Kidney epithelial cell (primary cell): ENCODE measurements at regions not wholly inside any gene's neighbourhood (a gene's known extent, or its start where the extent isn't known, plus 50 kb on each side); places are given as distances from the start of the nearest gene placed in this dataset.

Source experiments
- DNase-seq: peaks from one replicate; pipeline ENCODE4 v3.0.0-alpha.2; 2010; ENCODE audit warnings: low read depth
- H3K27me3 ChIP-seq: 2 replicates; pipeline ENCODE4 v1.6.0; 2011; ENCODE audit warnings: low read length; ENCODE audit not compliant: control insufficient read depth, insufficient read depth
- H3K36me3 ChIP-seq: 2 replicates; pipeline ENCODE4 v1.5.1; 2011; ENCODE audit warnings: low read length; ENCODE audit not compliant: control insufficient read depth, insufficient read depth
- H3K4me3 ChIP-seq: 2 replicates; pipeline ENCODE4 v1.5.1; 2011; ENCODE audit warnings: low read depth, mild to moderate bottlenecking, control low read depth, low read length
- CTCF ChIP-seq: IDR thresholded peaks from 2 replicates; pipeline ENCODE4 v1.5.1; 2011; ENCODE audit warnings: mild to moderate bottlenecking, moderate library complexity, low read length, control low read depth, inconsistent platforms; ENCODE audit not compliant: insufficient read depth, poor library complexity, severe bottlenecking

- Histone ChIP-seq H3K4me3 (no peak overlapping the region), H3K36me3 (no peaks in the 10 kb centered on the region), H3K27me3 (no peaks in the 10 kb centered on the region)
- TF ChIP-seq CTCF: no peak
- no peak for DNase-seq
These were observed 200.5 kb upstream of the LRTM1 start for GRCh38 chr3:55128225-55128823.

- no peaks in the 10 kb centered on the region for H3K27me3 ChIP-seq
- no peak for DNase-seq
- no peak overlapping the region for H3K4me3 ChIP-seq
- H3K36me3 ChIP-seq: no peaks in the 10 kb centered on the region
- TF ChIP-seq CTCF: no peak
These were observed 199.7 kb upstream of the LRTM1 start for GRCh38 chr3:55127565-55127964.

- no peak for DNase-seq
- H3K27me3 ChIP-seq: no peaks in the 10 kb centered on the region
These were observed 196.5 kb upstream of the LRTM1 start for GRCh38 chr3:55124371-55124770.

More at GRCh38 chr3:55124371-55124770, 196.5 kb upstream of the LRTM1 start:
- Histone ChIP-seq H3K36me3 (no peaks in the 10 kb centered on the region), H3K4me3 (no peak overlapping the region)
- no peak for TF ChIP-seq CTCF
